SK-N-SH (cell line): ENCODE measurements at regions not wholly inside any gene's neighbourhood (a gene's known extent, or its start where the extent isn't known, plus 50 kb on each side); places are given as distances from the start of the nearest gene placed in this dataset.

Experiments
- CTCF ChIA-PET: fragments of 300-600, 350-600 bp; formaldehyde crosslinking; extraction: SDS; loops from one replicate; lab custom pipeline; 2021; lab: Yijun Ruan, JAX
- POLR2A ChIA-PET: fragments of 350-600 bp; sonication (Branson Sonifier 250); formaldehyde crosslinking; extraction: SDS; loops from one replicate; lab custom pipeline; 2020; ENCODE audit warnings: antibody characterized with exemption, inconsistent platforms; lab: Yijun Ruan, JAX
- DNase-seq: peaks from one replicate; pipeline ENCODE4 v3.0.0; 2012
- H2AFZ ChIP-seq: fragments of 200-600 bp; sonication (generic); 2 replicates; pipeline ENCODE4 v1.8.1; 2016; ENCODE audit warnings: antibody characterized with exemption, mild to moderate bottlenecking, low read depth
- H3F3A ChIP-seq: fragments of 200-600 bp; sonication (generic); replicated peaks from 2 replicates; pipeline ENCODE3; 2016; ENCODE audit warnings: antibody characterized with exemption, mild to moderate bottlenecking; ENCODE audit not compliant: insufficient read depth
- H3K27ac ChIP-seq, 2 experiments: fragments of 200-500 bp in 1 of 2; fragments of 200-600 bp in 1 of 2; sonication (Bioruptor generic) in 1 of 2; sonication (generic), shearing (Covaris generic) in 1 of 2; 2 replicates each; pipeline versions ENCODE4 v1.5.1 to v1.6.1; 2014 to 2016; ENCODE audit warnings: low read depth in 2 of 2, inconsistent platforms in 1 of 2, low read length in 1 of 2, mild to moderate bottlenecking in 1 of 2, mixed read lengths in 1 of 2
- H3K27me3 ChIP-seq: fragments of 200-600 bp; sonication (generic), shearing (Covaris generic); 2 replicates; pipeline ENCODE4 v1.6.1; 2016; ENCODE audit warnings: mixed run types; ENCODE audit not compliant: insufficient read depth
- H3K36me3 ChIP-seq, 2 experiments: fragments of 200-500 bp in 1 of 2; fragments of 200-600 bp in 1 of 2; sonication (Bioruptor generic) in 1 of 2; sonication (generic) in 1 of 2; replicated peaks in 1 of 2; 2 replicates each; pipeline versions ENCODE3 to v1.5.1; 2014 to 2016; ENCODE audit warnings: low read length in 1 of 2, mild to moderate bottlenecking in 1 of 2; ENCODE audit not compliant: insufficient read depth in 2 of 2, control insufficient read depth in 1 of 2
- H3K4me1 ChIP-seq, 2 experiments: fragments of 200-500 bp in 1 of 2; fragments of 200-600 bp in 1 of 2; sonication (Bioruptor generic) in 1 of 2; sonication (generic), shearing (Covaris generic) in 1 of 2; 2 replicates each; pipeline versions ENCODE4 v1.5.1 to v1.6.1; 2014 to 2016; ENCODE audit warnings: low read depth in 1 of 2, low read length in 1 of 2, mixed run types in 1 of 2; ENCODE audit not compliant: insufficient read depth in 2 of 2, control insufficient read depth in 1 of 2
- H3K4me2 ChIP-seq: fragments of 200-600 bp; sonication (generic), shearing (Covaris generic); 2 replicates; pipeline ENCODE4 v1.6.1; 2017; ENCODE audit warnings: mixed run types
- H3K4me3 ChIP-seq, 2 experiments: fragments of 200-500 bp in 1 of 2; fragments of 200-600 bp in 1 of 2; sonication (Bioruptor generic) in 1 of 2; sonication (generic), shearing (Covaris generic) in 1 of 2; 2 replicates each; pipeline versions ENCODE4 v1.5.1 to v1.8.1; 2014 to 2016; ENCODE audit warnings: low read depth in 2 of 2, inconsistent platforms in 1 of 2, low read length in 1 of 2, mild to moderate bottlenecking in 1 of 2, mixed read lengths in 1 of 2, moderate library complexity in 1 of 2
- H3K79me2 ChIP-seq: fragments of 200-600 bp; sonication (generic); 2 replicates; pipeline ENCODE4 v1.8.1; 2017; ENCODE audit warnings: mild to moderate bottlenecking; ENCODE audit not compliant: insufficient read depth
- H3K9ac ChIP-seq: fragments of 200-600 bp; sonication (generic); 2 replicates; pipeline ENCODE4 v1.6.1; 2017; ENCODE audit warnings: mixed run types
- H3K9me2 ChIP-seq: fragments of 200-600 bp; sonication (generic); 2 replicates; pipeline ENCODE4 v1.6.1; 2017; ENCODE audit warnings: mixed run types
- H3K9me3 ChIP-seq: fragments of 200-600 bp; sonication (generic); 2 replicates; pipeline ENCODE4 v1.6.1; 2017; ENCODE audit warnings: mixed run types, mild to moderate bottlenecking, moderate library complexity
- H4K20me1 ChIP-seq: fragments of 200-600 bp; sonication (generic); 2 replicates; pipeline ENCODE4 v1.6.1; 2017; ENCODE audit warnings: mild to moderate bottlenecking, mixed run types; ENCODE audit not compliant: insufficient read depth
- ELF1 ChIP-seq: IDR thresholded peaks from 2 replicates; pipeline ENCODE4 v1.4.0; 2012
- EP300 ChIP-seq, 2 experiments: IDR thresholded peaks; 2 replicates each; pipeline versions ENCODE4 v1.4.0 to v1.6.1; 2012; ENCODE audit warnings: borderline replicate concordance in 1 of 2, low read depth in 1 of 2, low read length in 1 of 2
- EZH2phosphoT487 ChIP-seq: fragments of 200-600 bp; sonication (generic); IDR thresholded peaks from 2 replicates; pipeline ENCODE4 v1.6.1; 2017; ENCODE audit warnings: low read depth, mixed run types, mild to moderate bottlenecking, antibody characterized with exemption, moderate library complexity, borderline replicate concordance
- GATA2 ChIP-seq: sonication (generic); formaldehyde crosslinking; IDR thresholded peaks from 2 replicates; pipeline ENCODE4 v1.5.0; 2020; ENCODE audit warnings: mild to moderate bottlenecking, missing genetic modification reagents
- RCOR1 ChIP-seq: fragments of 150-350 bp; IDR thresholded peaks from 2 replicates; pipeline ENCODE4 v1.6.1; 2017; ENCODE audit warnings: antibody characterized with exemption, low read length
- RFX5 ChIP-seq: IDR thresholded peaks from 2 replicates; pipeline ENCODE4 v1.6.1; 2012; ENCODE audit warnings: mild to moderate bottlenecking, improper control_type of control experiment, low read length
- SMC3 ChIP-seq: IDR thresholded peaks from 2 replicates; pipeline ENCODE4 v1.6.1; 2012; ENCODE audit warnings: low read depth, low read length, improper control_type of control experiment
- TCF12 ChIP-seq: IDR thresholded peaks from 2 replicates; pipeline ENCODE4 v1.4.0; 2012
- USF1 ChIP-seq: IDR thresholded peaks from 2 replicates; pipeline ENCODE4 v1.4.0; 2012; ENCODE audit warnings: low read depth, borderline replicate concordance
- WGBS: methylation state at CpG from one replicate; pipeline ENCODE4 v1.1.6; 2017; ENCODE audit warnings: low lambda C conversion rate; 5-methylcytosine and 5-hydroxymethylcytosine counted together
- TF ChIP-seq, protein P1 (sequence below): IDR thresholded peaks from 2 replicates; pipeline ENCODE4; 2012

- Histone ChIP-seq H3K4me2 (no peak overlapping the region), H4K20me1 (no peaks in the 10 kb centered on the region), H3F3A (no peaks in the 10 kb centered on the region), H3K27me3 (no peaks in the 10 kb centered on the region), H3K79me2 (no peaks in the 10 kb centered on the region), H3K36me3 (no peaks in the 10 kb centered on the region), H3K27ac (no peak overlapping the region), H3K9ac (no peak overlapping the region), H3K4me1 (0 out of 4 replicates have a peak, but pooled peaks cover 0 to 3% of the 10 kb centered on the region in 2 experiments), H3K9me3 (no peaks in the 10 kb centered on the region), H3K4me3 (no peak overlapping the region), H3K9me2 (no peaks in the 10 kb centered on the region), H2AFZ (no peak overlapping the region)
- 80% methylated on average over 15 of the region's 15 CpGs for WGBS
- ChIA-PET CTCF (no interaction called here), POLR2A (no interaction called here)
- TF ChIP-seq RFX5: no peak
- TF ChIP-seq SMC3: no peak
- no peak for TF ChIP-seq EZH2phosphoT487
- no peak for TF ChIP-seq GATA2 (CRISPR knock-in tag)
- no peak for TF ChIP-seq EP300 (IDR thresholded peaks at IDR 0.05; ENCODE audit: borderline replicate concordance in 1 of 2, low read depth in 1 of 2, low read length in 1 of 2)
- TF ChIP-seq RCOR1: no peak
- TF ChIP-seq, protein P1, sequence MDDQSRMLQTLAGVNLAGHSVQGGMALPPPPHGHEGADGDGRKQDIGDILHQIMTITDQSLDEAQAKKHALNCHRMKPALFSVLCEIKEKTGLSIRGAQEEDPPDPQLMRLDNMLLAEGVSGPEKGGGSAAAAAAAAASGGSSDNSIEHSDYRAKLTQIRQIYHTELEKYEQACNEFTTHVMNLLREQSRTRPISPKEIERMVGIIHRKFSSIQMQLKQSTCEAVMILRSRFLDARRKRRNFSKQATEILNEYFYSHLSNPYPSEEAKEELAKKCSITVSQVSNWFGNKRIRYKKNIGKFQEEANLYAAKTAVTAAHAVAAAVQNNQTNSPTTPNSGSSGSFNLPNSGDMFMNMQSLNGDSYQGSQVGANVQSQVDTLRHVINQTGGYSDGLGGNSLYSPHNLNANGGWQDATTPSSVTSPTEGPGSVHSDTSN: no peak
- no peak for TF ChIP-seq TCF12
- DNase-seq: no peak
These were observed 127.4 kb upstream of the FOXF1 start for GRCh38 chr16:86382774-86383407.

DNA sequence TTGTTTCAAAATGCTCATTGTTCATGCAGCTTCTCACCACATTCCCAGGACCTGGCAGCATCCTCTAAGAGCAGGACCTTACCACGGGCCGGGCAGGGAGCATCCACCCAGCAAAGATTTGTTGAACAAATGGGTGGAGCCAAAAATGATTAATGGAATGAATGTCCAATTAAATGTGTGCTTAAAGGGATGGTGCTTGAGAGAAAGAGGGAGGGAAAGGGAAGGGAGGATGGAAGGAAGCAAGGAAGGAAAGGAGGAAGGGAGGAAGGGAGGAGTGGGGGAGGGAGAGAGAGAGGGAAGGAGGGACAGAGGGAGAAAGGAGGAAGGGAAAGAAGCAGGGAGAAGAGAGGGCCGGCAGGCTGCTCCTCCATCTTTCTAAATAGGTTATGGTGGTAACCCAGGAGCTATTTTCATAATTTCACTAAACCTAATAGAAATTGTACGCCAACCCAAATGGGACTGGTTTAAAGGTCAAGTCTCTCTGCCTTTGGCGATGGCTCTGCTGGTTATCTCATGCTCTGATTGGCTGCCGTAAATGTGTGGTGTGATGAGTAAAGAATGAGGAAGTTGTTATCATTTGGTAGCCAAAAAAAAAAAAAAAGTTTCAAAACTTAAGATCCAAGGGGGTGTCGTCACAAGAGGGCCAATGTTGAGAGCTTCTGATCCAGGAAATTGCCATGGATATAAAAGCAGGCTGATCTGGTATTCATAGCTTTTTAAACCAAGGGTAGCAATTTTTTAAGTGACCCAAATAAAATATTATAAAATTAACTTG, 126.7 kb upstream of the FOXF1 start:
- Histone ChIP-seq H3K79me2 (no peaks in the 10 kb centered on the region), H3K9me3 (no peaks in the 10 kb centered on the region), H3K9me2 (no peaks in the 10 kb centered on the region), H3K27me3 (no peaks in the 10 kb centered on the region), H3K36me3 (no peaks in the 10 kb centered on the region), H2AFZ (no peak overlapping the region), H3K27ac (no peak overlapping the region), H3F3A (no peaks in the 10 kb centered on the region), H3K4me3 (no peak overlapping the region), H3K4me1 (0 out of 4 replicates have a peak, but pooled peaks cover 0 to 3% of the 10 kb centered on the region in 2 experiments), H3K4me2 (no peak overlapping the region), H3K9ac (no peak overlapping the region), H4K20me1 (no peaks in the 10 kb centered on the region)
- TF ChIP-seq TCF12 (no peak), ELF1 (peak; percentile 72), USF1 (no peak)
- WGBS: 36% methylated on average over 7 of the region's 7 CpGs
- ChIA-PET POLR2A (no interaction called here), CTCF (no interaction called here)
- no peak for DNase-seq
